ENCODE measurements at regions not wholly inside any gene's neighbourhood (a gene's known extent, or its start where the extent isn't known, plus 50 kb on each side); places are given as distances from the start of the nearest gene placed in this dataset.

GRCh38 chr18:22314001-22314400 is 103.7 kb downstream of the CTAGE1 start:
- no peak overlapping the region for H3K4me3 ChIP-seq
- peak; percentile 67 to 71 for DNase-seq
- H3K27ac ChIP-seq = peak overlapping the region; percentile 79 to 80
- TF ChIP-seq CTCF (IDR thresholded peaks at IDR 0.05) = no peak
- no peak for TF ChIP-seq POLR2A (IDR thresholded peaks at IDR 0.05)
- no peaks in the 10 kb centered on the region for H3K4me1 ChIP-seq
- H3K36me3 ChIP-seq = no peaks in the 10 kb centered on the region
- intact Hi-C loops (cut with DNase I; ENCODE audit: low total_unique reads) = no loop called here
- no peaks in the 10 kb centered on the region for H3K9me3 ChIP-seq
- H3K27me3 ChIP-seq = no peaks in the 10 kb centered on the region

- Histone ChIP-seq H3K4me1 (no peaks in the 10 kb centered on the region), H3K9me3 (no peaks in the 10 kb centered on the region), H3K27ac (peak overlapping the region; percentile 20 to 79), H3K4me3 (no peak overlapping the region), H3K36me3 (no peaks in the 10 kb centered on the region), H3K27me3 (no peaks in the 10 kb centered on the region)
- no peak for DNase-seq
- TF ChIP-seq CTCF (IDR thresholded peaks at IDR 0.05) (no peak), POLR2A (IDR thresholded peaks at IDR 0.05) (no peak)
- intact Hi-C loops (cut with DNase I; ENCODE audit: low total_unique reads) = no loop called here
These were observed 106.4 kb downstream of the CTAGE1 start for GRCh38 chr18:22311301-22311700.

GRCh38 chr18:22309191-22309590 is 108.5 kb downstream of the CTAGE1 start:
- TF ChIP-seq CTCF (IDR thresholded peaks at IDR 0.05) = no peak
- no peak for TF ChIP-seq POLR2A (IDR thresholded peaks at IDR 0.05)
- no peaks in the 10 kb centered on the region for H3K9me3 ChIP-seq
- no peaks in the 10 kb centered on the region for H3K27me3 ChIP-seq
- H3K4me3 ChIP-seq = no peak overlapping the region
- H3K4me1 ChIP-seq = no peaks in the 10 kb centered on the region
- intact Hi-C loops (cut with DNase I; ENCODE audit: low total_unique reads) = no loop called here
- no peaks in the 10 kb centered on the region for H3K36me3 ChIP-seq
- H3K27ac ChIP-seq = peak overlapping the region; percentile 57 to 62
- peak; percentile 55 to 58 for DNase-seq

GRCh38 chr18:22307528-22307927 is 110.2 kb downstream of the CTAGE1 start:
- TF ChIP-seq POLR2A (IDR thresholded peaks at IDR 0.05) = no peak
- TF ChIP-seq CTCF (IDR thresholded peaks at IDR 0.05) = no peak
- Histone ChIP-seq H3K27me3 (no peaks in the 10 kb centered on the region), H3K4me1 (no peaks in the 10 kb centered on the region), H3K4me3 (no peak overlapping the region), H3K36me3 (no peaks in the 10 kb centered on the region), H3K9me3 (no peaks in the 10 kb centered on the region), H3K27ac (no peak overlapping the region)
- intact Hi-C loops (cut with DNase I; ENCODE audit: low total_unique reads) = no loop called here
- DNase-seq = no peak

- no peaks in the 10 kb centered on the region for H3K4me1 ChIP-seq
- H3K9me3 ChIP-seq = no peaks in the 10 kb centered on the region
- TF ChIP-seq POLR2A (IDR thresholded peaks at IDR 0.05) = no peak
- no peak for TF ChIP-seq CTCF (IDR thresholded peaks at IDR 0.05)
- intact Hi-C loops (cut with DNase I; ENCODE audit: low total_unique reads) = no loop called here
- H3K36me3 ChIP-seq = no peaks in the 10 kb centered on the region
- no peak for DNase-seq
- H3K27me3 ChIP-seq = no peaks in the 10 kb centered on the region
- no peak overlapping the region for H3K4me3 ChIP-seq
- H3K27ac ChIP-seq = no peak overlapping the region
These were observed 113.8 kb downstream of the CTAGE1 start for GRCh38 chr18:22303927-22304326.

All from uterus (tissue), 3 donors.